ENCODE measurements at regions not wholly inside any gene's neighbourhood (a gene's known extent, or its start where the extent isn't known, plus 50 kb on each side); places are given as distances from the start of the nearest gene placed in this dataset.

GRCh38 chr10:63720676-63721075 lies 199.5 kb downstream of the REEP3 start:
- H3K4me3 ChIP-seq (ENCODE audit: low read length) = no peak overlapping the region
- H3K36me3 ChIP-seq (ENCODE audit: control insufficient read depth, insufficient read depth, low read length) = no peaks in the 10 kb centered on the region
- peaks cover 4% of the 10 kb centered on the region for H3K4me1 ChIP-seq (ENCODE audit: control insufficient read depth, insufficient read depth, low read length)
- TF ChIP-seq, protein P1, sequence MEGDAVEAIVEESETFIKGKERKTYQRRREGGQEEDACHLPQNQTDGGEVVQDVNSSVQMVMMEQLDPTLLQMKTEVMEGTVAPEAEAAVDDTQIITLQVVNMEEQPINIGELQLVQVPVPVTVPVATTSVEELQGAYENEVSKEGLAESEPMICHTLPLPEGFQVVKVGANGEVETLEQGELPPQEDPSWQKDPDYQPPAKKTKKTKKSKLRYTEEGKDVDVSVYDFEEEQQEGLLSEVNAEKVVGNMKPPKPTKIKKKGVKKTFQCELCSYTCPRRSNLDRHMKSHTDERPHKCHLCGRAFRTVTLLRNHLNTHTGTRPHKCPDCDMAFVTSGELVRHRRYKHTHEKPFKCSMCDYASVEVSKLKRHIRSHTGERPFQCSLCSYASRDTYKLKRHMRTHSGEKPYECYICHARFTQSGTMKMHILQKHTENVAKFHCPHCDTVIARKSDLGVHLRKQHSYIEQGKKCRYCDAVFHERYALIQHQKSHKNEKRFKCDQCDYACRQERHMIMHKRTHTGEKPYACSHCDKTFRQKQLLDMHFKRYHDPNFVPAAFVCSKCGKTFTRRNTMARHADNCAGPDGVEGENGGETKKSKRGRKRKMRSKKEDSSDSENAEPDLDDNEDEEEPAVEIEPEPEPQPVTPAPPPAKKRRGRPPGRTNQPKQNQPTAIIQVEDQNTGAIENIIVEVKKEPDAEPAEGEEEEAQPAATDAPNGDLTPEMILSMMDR (IDR thresholded peaks at IDR 0.05) = no peak
- no peaks in the 10 kb centered on the region for H3K9me3 ChIP-seq (ENCODE audit: control insufficient read depth, insufficient read depth, low read length)
- no peak overlapping the region for H3K27ac Mint-ChIP-seq
- DNase-seq (peak in 1 of 2 donors; percentile 49), ATAC-seq (peak; percentile 27 to 69 (median 52))
- H3K4me1 Mint-ChIP-seq = peaks cover 5 to 8% of the 10 kb centered on the region in 2 donors
- 21% methylated on average over 2 of the region's 4 CpGs for WGBS (ENCODE audit: insufficient coverage)
- no peak overlapping the region for H3K4me3 Mint-ChIP-seq
- H3K36me3 Mint-ChIP-seq = no peaks in the 10 kb centered on the region
- intact Hi-C loops (cut with micrococcal nuclease) = loop anchor here (1.0 kb wide), 1 partner anchor 553 kb away; no protein-coding TSS in a partner anchor
- no peak overlapping the region for H3K27ac ChIP-seq (ENCODE audit: low read length)
- H3K27me3 Mint-ChIP-seq (ENCODE audit: low read depth in 2 of 2) = peaks cover 12 to 24% of the 10 kb centered on the region in 2 donors
- H3K27me3 ChIP-seq (ENCODE audit: control insufficient read depth, insufficient read depth, low read length) = no peaks in the 10 kb centered on the region
- H3K9me3 Mint-ChIP-seq = no peaks in the 10 kb centered on the region

DNA sequence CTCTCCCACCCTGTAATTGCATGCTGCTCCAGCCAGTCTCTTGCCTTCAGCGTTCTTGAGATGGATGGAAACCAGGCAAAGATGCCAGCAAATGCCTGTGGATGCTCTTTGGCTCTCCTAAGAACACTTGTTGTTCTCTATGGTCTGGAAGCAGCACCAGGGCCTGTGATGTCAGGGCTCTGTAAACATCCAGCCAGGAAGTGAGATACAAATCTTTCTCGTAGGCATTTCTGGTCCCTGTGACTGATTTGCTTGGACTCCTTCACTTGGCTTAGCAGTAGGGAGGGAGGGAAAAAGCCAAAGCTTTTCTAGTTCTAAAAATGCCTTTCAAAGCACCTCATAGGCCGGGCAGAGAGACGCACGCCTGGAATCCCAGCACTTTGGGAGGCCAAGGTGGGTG lies 201.3 kb downstream of the REEP3 start:
- TF ChIP-seq, protein P1 (IDR thresholded peaks at IDR 0.05) = no peak
- Mint-ChIP-seq H3K27me3 (ENCODE audit: low read depth in 2 of 2) (peaks cover 29 to 43% of the 10 kb centered on the region in 2 donors), H3K36me3 (no peaks in the 10 kb centered on the region), H3K4me1 (peaks cover 5 to 8% of the 10 kb centered on the region in 2 donors), H3K4me3 (no peak overlapping the region), H3K27ac (no peak overlapping the region), H3K9me3 (no peaks in the 10 kb centered on the region)
- H3K4me1 ChIP-seq (ENCODE audit: control insufficient read depth, insufficient read depth, low read length) = peaks cover 4% of the 10 kb centered on the region
- H3K9me3 ChIP-seq (ENCODE audit: control insufficient read depth, insufficient read depth, low read length) = no peaks in the 10 kb centered on the region
- no peak for DNase-seq
- H3K4me3 ChIP-seq (ENCODE audit: low read length) = no peak overlapping the region
- H3K27ac ChIP-seq (ENCODE audit: low read length) = no peak overlapping the region
- ATAC-seq = no peak
- WGBS (ENCODE audit: insufficient coverage) = 77% methylated on average over 5 of the region's 5 CpGs
- H3K27me3 ChIP-seq (ENCODE audit: control insufficient read depth, insufficient read depth, low read length) = peaks cover 10% of the 10 kb centered on the region
- intact Hi-C loops (cut with micrococcal nuclease) = no loop called here
- no peaks in the 10 kb centered on the region for H3K36me3 ChIP-seq (ENCODE audit: control insufficient read depth, insufficient read depth, low read length)

GRCh38 chr10:63723320-63723719 lies 202.1 kb downstream of the REEP3 start:
- Histone ChIP-seq H3K27me3 (ENCODE audit: control insufficient read depth, insufficient read depth, low read length) (peaks cover 10% of the 10 kb centered on the region), H3K4me1 (ENCODE audit: control insufficient read depth, insufficient read depth, low read length) (peaks cover 4% of the 10 kb centered on the region), H3K36me3 (ENCODE audit: control insufficient read depth, insufficient read depth, low read length) (no peaks in the 10 kb centered on the region), H3K4me3 (ENCODE audit: low read length) (no peak overlapping the region), H3K9me3 (ENCODE audit: control insufficient read depth, insufficient read depth, low read length) (no peaks in the 10 kb centered on the region), H3K27ac (ENCODE audit: low read length) (no peak overlapping the region)
- WGBS (ENCODE audit: insufficient coverage) = 56% methylated on average over 3 of the region's 4 CpGs
- H3K4me1 Mint-ChIP-seq = peaks cover 5 to 8% of the 10 kb centered on the region in 2 donors
- ATAC-seq (no peak), DNase-seq (no peak)
- H3K27ac Mint-ChIP-seq = no peak overlapping the region
- intact Hi-C loops (cut with micrococcal nuclease) = no loop called here
- H3K36me3 Mint-ChIP-seq = no peaks in the 10 kb centered on the region
- H3K9me3 Mint-ChIP-seq = no peaks in the 10 kb centered on the region
- H3K4me3 Mint-ChIP-seq = no peak overlapping the region
- H3K27me3 Mint-ChIP-seq (ENCODE audit: low read depth in 2 of 2) = peaks cover 29 to 45% of the 10 kb centered on the region in 2 donors
- TF ChIP-seq, protein P1 (IDR thresholded peaks at IDR 0.05) = no peak

- H3K4me1 ChIP-seq (ENCODE audit: control insufficient read depth, insufficient read depth, low read length) = peaks cover 4% of the 10 kb centered on the region
- H3K36me3 ChIP-seq (ENCODE audit: control insufficient read depth, insufficient read depth, low read length) = no peaks in the 10 kb centered on the region
- ATAC-seq (no peak), DNase-seq (no peak)
- no peak overlapping the region for H3K4me3 ChIP-seq (ENCODE audit: low read length)
- intact Hi-C loops (cut with micrococcal nuclease) = no loop called here
- H3K9me3 ChIP-seq (ENCODE audit: control insufficient read depth, insufficient read depth, low read length) = no peaks in the 10 kb centered on the region
- Mint-ChIP-seq H3K27ac (no peak overlapping the region), H3K27me3 (ENCODE audit: low read depth in 2 of 2) (peaks cover 31 to 45% of the 10 kb centered on the region in 2 donors), H3K4me1 (peaks cover 5 to 8% of the 10 kb centered on the region in 2 donors), H3K36me3 (no peaks in the 10 kb centered on the region), H3K4me3 (no peak overlapping the region), H3K9me3 (no peaks in the 10 kb centered on the region)
- TF ChIP-seq, protein P1 (IDR thresholded peaks at IDR 0.05) = no peak
- peaks cover 10% of the 10 kb centered on the region for H3K27me3 ChIP-seq (ENCODE audit: control insufficient read depth, insufficient read depth, low read length)
- WGBS (ENCODE audit: insufficient coverage) = 81% methylated on average over 7 of the region's 7 CpGs
- no peak overlapping the region for H3K27ac ChIP-seq (ENCODE audit: low read length)
Observed at GRCh38 chr10:63723741-63724140, 202.5 kb downstream of the REEP3 start.

Measured in natural killer cell (primary cell).